ENCODE measurements at regions not wholly inside any gene's neighbourhood (a gene's known extent, or its start where the extent isn't known, plus 50 kb on each side); places are given as distances from the start of the nearest gene placed in this dataset.

DNA sequence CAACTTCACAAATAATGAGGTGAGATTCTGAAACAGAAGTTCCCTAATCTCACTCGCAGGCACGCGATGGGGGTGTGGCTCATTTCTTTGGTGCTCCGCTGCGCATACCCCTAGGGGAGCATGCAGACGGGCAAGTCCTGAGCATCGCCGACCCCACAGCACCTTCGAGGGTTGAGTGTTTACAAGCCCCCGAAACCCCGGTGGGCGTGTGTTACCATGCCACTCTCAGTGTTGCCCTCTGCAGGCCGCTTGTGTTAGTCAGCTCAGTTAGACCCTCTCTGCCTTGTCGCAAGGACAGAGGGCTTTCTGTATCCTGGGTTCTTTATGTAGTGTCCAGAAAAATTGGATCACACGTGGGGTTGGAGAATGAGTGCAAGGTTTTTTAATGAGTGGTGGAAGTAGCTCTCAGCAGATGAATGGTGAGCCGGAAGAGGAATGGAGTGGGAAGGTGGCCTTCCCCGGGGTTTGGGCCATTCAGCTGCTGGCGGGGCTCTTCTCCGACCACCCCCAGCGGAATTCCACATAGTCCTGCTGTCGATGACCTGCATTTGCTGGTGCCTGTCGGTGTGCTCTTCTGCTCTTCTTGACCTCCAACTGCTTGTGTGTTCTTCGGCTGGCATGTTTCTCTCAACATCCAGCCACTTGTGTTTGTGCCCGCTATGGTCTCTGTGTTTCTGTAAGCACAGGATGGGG is 191.3 kb downstream of the RPRM start:
- TF ChIP-seq POLR2AphosphoS5 (IDR thresholded peaks at IDR 0.05; ENCODE audit: low read depth, low read length) (no peak), POLR2A (IDR thresholded peaks at IDR 0.05; ENCODE audit: low read depth, low read length) (no peak), TAF1 (IDR thresholded peaks at IDR 0.05; ENCODE audit: low read depth, low read length) (no peak)
